Adrenal gland (tissue), 9 donors: ENCODE measurements at regions not wholly inside any gene's neighbourhood (a gene's known extent, or its start where the extent isn't known, plus 50 kb on each side); places are given as distances from the start of the nearest gene placed in this dataset.

ENCODE experiments used
- DNase-seq, 7 donors: peaks; one replicate each; pipeline ENCODE4 v3.0.0-alpha.2; 2019 to 2020
- H3K27ac ChIP-seq, 5 donors: fragments of 200-600 bp; sonication (generic) in 4 of 5; 1 replicate in 3 of 5; 2 replicates in 2 of 5; pipeline versions ENCODE4 v1.5.1 to v1.8.0; 2016 to 2020; ENCODE audit warnings: mild to moderate bottlenecking in 1 of 5
- H3K27me3 ChIP-seq: fragments of 200-600 bp; 2 replicates; pipeline ENCODE4 v1.8.0; 2021
- H3K36me3 ChIP-seq, 2 donors: fragments of 200-600 bp; replicated peaks in 1 of 2; 1 replicate in 1 of 2; 2 replicates in 1 of 2; pipeline versions ENCODE4 v1.5.1 to v1.8.0; 2018 to 2022
- H3K4me1 ChIP-seq, 2 donors: fragments of 200-600 bp; replicated peaks in 1 of 2; 1 replicate in 1 of 2; 2 replicates in 1 of 2; pipeline versions ENCODE4 v1.5.1 to v1.8.0; 2018 to 2021
- H3K4me3 ChIP-seq, 4 donors: fragments of 200-600 bp; sonication (generic) in 3 of 4; one replicate each; pipeline ENCODE4 v1.5.1; 2016 to 2018
- H3K9me3 ChIP-seq, 3 donors: fragments of 200-600 bp; sonication (generic) in 1 of 3; replicated peaks in 1 of 3; 1 replicate in 2 of 3; 2 replicates in 1 of 3; pipeline versions ENCODE4 v1.5.1 to v1.8.0; 2016 to 2021
- POLR2A ChIP-seq, 2 donors: fragments of 450-650 bp; IDR thresholded peaks; one replicate each; pipeline ENCODE4 v1.6.1; 2017; ENCODE audit warnings: antibody characterized with exemption in 2 of 2, mild to moderate bottlenecking in 2 of 2, moderate library complexity in 1 of 2
- WGBS, 4 donors: extraction: QIAGEN DNeasy Blood & Tissue Kit in 2 of 4; methylation state at CpG; one replicate each; pipeline versions ENCODE4 v1.1.5 to v1.1.7; 2013 to 2017; 5-methylcytosine and 5-hydroxymethylcytosine counted together
- intact Hi-C, 2 donors: fragments of 100-400 bp; cut with DNase I; formaldehyde crosslinking; loops; one replicate each; pipeline versions ENCODE4 v1.14.1 to v1.15.0; 2022 to 2023
- TF ChIP-seq, protein P1 (sequence below), 6 experiments: fragments of 450-650 bp in 4 of 6; fragments of 200-600 bp in 2 of 6; sonication (generic) in 1 of 6; IDR thresholded peaks; 1 replicate in 5 of 6; 2 replicates in 1 of 6; pipeline versions ENCODE4 v1.5.1 to v1.8.0; 2016 to 2021; ENCODE audit warnings: antibody characterized with exemption in 6 of 6, mild to moderate bottlenecking in 2 of 6, moderate library complexity in 1 of 6
- donor health status: healthy with polysubstance abuse.
- donor health status: Bipolar disorder and iron deficiency.
- donor health status: DM: yes; HTN: yes; CAD: no.
- donor health status: DM: no; HTN: no; CAD: no.
- donor health status: DM: no; HTN: no; CAD: no.

DNA sequence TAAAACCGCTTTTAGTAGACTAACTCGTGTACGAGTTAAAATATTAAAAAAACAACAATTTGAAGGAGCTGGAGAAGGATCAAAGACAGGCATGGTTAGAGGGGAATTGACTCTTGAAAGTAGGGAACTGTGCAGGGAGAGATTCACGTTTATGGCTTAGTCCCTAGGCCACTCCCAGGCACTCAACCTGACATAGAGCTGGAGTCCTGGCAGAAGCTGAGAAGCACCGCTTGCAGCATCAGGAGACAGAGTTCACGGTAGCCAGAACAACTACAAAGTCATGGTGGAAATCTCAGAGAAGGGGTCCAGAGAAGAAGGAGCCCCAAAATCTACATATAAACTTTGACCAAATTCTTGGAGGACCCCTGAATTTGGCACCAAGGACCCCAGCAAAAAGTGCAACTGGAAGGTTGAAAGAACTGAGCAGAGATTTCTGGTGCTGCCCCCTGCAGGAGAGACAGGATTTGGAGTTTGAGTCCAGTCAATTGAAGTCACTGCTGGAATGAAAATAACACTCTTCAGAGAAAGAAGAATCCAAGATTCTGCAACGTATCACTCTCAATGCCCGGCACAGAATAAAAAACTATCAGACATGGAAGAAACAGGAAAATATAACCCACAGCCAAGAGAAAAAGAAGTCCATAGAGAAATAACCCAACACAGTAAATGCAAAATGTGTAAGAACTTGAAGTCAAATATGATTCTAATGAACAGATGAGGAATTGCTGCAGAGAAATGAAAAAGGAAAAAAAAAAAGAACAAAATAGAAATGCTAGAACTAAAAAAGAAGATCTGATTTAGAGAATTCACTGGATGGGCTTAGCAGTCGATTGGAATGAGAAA, 493.3 kb upstream of the PODXL start:
- Histone ChIP-seq H3K4me3 (no peak overlapping the region), H3K36me3 (no peaks in the 10 kb centered on the region), H3K27ac (no peak overlapping the region), H3K27me3 (no peaks in the 10 kb centered on the region), H3K4me1 (no peaks in the 10 kb centered on the region), H3K9me3 (no peaks in the 10 kb centered on the region)
- 54 to 67% (median 60%) methylated on average over 9 of the region's 9 CpGs for WGBS, 4 donors
- DNase-seq = peak in 6 of 7 donors; percentile 32 to 64 (median 56)
- intact Hi-C loops = loop anchor here in 1 of 2 donors (5.0 to 10.0 kb wide), 2 partner anchors 102 to 355 kb away; no protein-coding TSS in a partner anchor
- no peak for TF ChIP-seq POLR2A (IDR thresholded peaks at IDR 0.05)
- TF ChIP-seq, protein P1, sequence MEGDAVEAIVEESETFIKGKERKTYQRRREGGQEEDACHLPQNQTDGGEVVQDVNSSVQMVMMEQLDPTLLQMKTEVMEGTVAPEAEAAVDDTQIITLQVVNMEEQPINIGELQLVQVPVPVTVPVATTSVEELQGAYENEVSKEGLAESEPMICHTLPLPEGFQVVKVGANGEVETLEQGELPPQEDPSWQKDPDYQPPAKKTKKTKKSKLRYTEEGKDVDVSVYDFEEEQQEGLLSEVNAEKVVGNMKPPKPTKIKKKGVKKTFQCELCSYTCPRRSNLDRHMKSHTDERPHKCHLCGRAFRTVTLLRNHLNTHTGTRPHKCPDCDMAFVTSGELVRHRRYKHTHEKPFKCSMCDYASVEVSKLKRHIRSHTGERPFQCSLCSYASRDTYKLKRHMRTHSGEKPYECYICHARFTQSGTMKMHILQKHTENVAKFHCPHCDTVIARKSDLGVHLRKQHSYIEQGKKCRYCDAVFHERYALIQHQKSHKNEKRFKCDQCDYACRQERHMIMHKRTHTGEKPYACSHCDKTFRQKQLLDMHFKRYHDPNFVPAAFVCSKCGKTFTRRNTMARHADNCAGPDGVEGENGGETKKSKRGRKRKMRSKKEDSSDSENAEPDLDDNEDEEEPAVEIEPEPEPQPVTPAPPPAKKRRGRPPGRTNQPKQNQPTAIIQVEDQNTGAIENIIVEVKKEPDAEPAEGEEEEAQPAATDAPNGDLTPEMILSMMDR (IDR thresholded peaks at IDR 0.05) = peak; percentile 31 to 64 (median 54)

DNA sequence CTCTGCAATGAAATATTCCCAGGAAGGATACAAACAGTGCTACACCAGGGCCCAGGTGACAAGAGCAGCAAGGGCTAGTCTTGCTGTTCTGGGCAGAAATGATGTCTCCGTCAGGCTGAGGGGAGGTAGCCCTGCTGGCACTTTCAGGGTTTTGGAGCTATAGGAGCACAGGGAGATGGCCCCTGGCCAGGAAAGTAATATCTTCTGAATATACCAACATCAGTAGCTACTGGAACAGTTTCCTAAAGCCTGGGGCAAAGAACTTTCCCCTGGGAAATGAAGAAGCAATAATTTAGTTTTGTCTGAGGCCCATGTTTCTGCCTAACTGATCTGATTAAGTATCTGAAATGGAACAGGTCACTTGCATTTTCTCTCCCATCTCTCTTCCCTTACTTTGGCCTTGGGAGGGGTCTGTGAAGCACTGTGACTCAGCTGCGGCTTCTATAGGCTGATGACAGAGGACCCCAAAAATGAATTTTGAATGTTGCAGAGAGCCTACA, 489.1 kb upstream of the PODXL start:
- TF ChIP-seq POLR2A (IDR thresholded peaks at IDR 0.05) = no peak
- TF ChIP-seq, protein P1 (IDR thresholded peaks at IDR 0.05) = no peak
- Histone ChIP-seq H3K9me3 (no peaks in the 10 kb centered on the region), H3K27ac (no peak overlapping the region), H3K4me1 (no peaks in the 10 kb centered on the region), H3K36me3 (no peaks in the 10 kb centered on the region), H3K4me3 (no peak overlapping the region), H3K27me3 (no peaks in the 10 kb centered on the region)
- DNase-seq = peak in 1 of 7 donors; percentile 10
- WGBS, 4 donors = 86 to 94% (median 90%) methylated on average over 2 of the region's 2 CpGs
- intact Hi-C loops = loop anchor here in 1 of 2 donors (5.0 to 10.0 kb wide), 2 partner anchors 98 to 351 kb away; no protein-coding TSS in a partner anchor

DNA sequence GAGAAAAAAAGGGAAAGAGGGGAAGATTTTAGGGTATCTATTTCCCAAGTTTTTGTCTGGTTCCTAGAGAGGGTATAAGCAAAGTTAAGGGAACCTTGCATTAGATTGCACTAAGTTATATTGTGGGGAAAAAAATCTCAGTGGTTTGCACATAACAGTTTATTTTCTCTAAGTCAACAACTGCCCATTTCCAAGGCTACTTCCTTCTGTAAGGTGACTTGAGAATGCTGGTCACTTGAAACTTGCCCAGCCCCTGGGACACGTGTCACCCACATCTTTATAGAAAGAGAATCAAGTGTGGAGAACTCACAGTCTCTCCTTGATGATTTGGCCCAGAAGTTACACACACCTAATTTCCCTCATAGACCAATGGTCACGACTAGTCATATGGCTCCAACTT, 488.6 kb upstream of the PODXL start:
- WGBS, 4 donors = 73 to 85% (median 80%) methylated on average over 2 of the region's 2 CpGs
- Histone ChIP-seq H3K9me3 (no peaks in the 10 kb centered on the region), H3K27ac (no peak overlapping the region), H3K36me3 (no peaks in the 10 kb centered on the region), H3K27me3 (no peaks in the 10 kb centered on the region), H3K4me1 (no peaks in the 10 kb centered on the region), H3K4me3 (no peak overlapping the region)
- intact Hi-C loops = loop anchor here in 1 of 2 donors (5.0 to 10.0 kb wide), 2 partner anchors 98 to 350 kb away; no protein-coding TSS in a partner anchor
- no peak for DNase-seq
- no peak for TF ChIP-seq POLR2A (IDR thresholded peaks at IDR 0.05)
- TF ChIP-seq, protein P1 (IDR thresholded peaks at IDR 0.05) = no peak

DNA sequence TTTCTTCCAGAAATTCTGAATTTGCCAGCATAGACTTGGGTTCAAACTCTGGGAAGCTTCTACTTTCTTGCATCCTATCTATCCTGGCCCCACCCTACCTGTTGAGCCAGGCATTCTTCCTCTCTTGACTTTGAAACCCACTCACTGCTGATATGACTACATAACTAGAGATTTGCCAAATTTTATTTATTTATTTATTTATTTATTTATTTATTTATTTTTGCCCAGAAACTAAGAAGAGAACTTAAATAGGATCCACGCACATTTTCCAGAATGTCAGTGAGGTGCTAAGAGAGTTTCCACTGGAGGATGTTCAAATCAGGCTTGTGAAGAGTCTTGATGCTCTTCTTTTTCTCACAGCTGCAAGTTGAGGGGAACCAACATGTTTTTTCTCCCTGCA, 487.8 kb upstream of the PODXL start:
- 91 to 95% (median 93%) methylated on average over 1 of the region's 1 CpG for WGBS, 4 donors
- no peaks in the 10 kb centered on the region for H3K27me3 ChIP-seq
- H3K4me3 ChIP-seq = no peak overlapping the region
- H3K27ac ChIP-seq = no peak overlapping the region
- H3K9me3 ChIP-seq = no peaks in the 10 kb centered on the region
- no peaks in the 10 kb centered on the region for H3K4me1 ChIP-seq
- TF ChIP-seq, protein P1 (IDR thresholded peaks at IDR 0.05) = no peak
- no peak for TF ChIP-seq POLR2A (IDR thresholded peaks at IDR 0.05)
- intact Hi-C loops = loop anchor here in 1 of 2 donors (10.0 kb wide), 1 partner anchor 349 kb away; no protein-coding TSS in a partner anchor
- H3K36me3 ChIP-seq = no peaks in the 10 kb centered on the region
- no peak for DNase-seq
